DND-41 (cell line): ENCODE measurements at regions not wholly inside any gene's neighbourhood (a gene's known extent, or its start where the extent isn't known, plus 50 kb on each side); places are given as distances from the start of the nearest gene placed in this dataset.

Experiments used
- CTCF ChIP-seq: IDR thresholded peaks from 2 replicates; pipeline ENCODE4 v1.5.1; 2012; ENCODE audit warnings: borderline replicate concordance, low read length, moderate library complexity, mild to moderate bottlenecking; ENCODE audit not compliant: poor library complexity, severe bottlenecking; ENCODE audit errors: extremely low read depth
- EZH2 ChIP-seq: IDR thresholded peaks from 3 replicates; pipeline ENCODE4 v1.6.1; 2012; ENCODE audit warnings: borderline replicate concordance, low read depth, mild to moderate bottlenecking, moderate library complexity, low read length, inconsistent platforms; ENCODE audit not compliant: severe bottlenecking

GRCh38 chr2:2921011-2921720, 456.5 kb downstream of the EIPR1 start:
- TF ChIP-seq CTCF (no peak), EZH2 (no peak)
